ENCODE measurements at regions not wholly inside any gene's neighbourhood (a gene's known extent, or its start where the extent isn't known, plus 50 kb on each side); places are given as distances from the start of the nearest gene placed in this dataset.

GRCh38 chr11:106212081-106212480, 134.6 kb downstream of the AASDHPPT start:
- intact Hi-C loops (cut with micrococcal nuclease), result no loop called here

- intact Hi-C loops (cut with micrococcal nuclease), result no loop called here
Measured at GRCh38 chr11:106216281-106216680, 138.8 kb downstream of the AASDHPPT start.

DNA sequence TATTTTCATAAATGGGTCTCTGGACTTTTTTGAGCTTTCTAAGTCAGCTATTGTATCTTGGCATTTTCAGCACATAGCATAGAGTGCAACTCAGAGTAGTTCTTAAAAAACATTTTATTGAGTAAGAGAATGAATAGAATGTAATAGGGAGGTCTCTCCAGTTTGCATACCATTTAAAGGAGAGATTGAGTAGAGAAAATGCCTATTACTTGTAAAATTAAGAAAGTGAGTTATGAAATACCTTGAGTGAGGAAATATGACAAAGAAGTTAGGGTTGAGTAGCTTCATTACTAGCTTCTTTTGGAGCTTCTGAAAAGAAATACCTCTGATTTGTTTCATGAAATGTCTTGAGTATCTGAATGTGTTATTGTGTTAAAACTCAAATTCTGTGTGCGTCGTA, 140.0 kb downstream of the AASDHPPT start:
- intact Hi-C loops (cut with micrococcal nuclease), result no loop called here

GRCh38 chr11:106218106-106218505, 140.6 kb downstream of the AASDHPPT start:
- intact Hi-C loops (cut with micrococcal nuclease), result no loop called here

GRCh38 chr11:106222626-106223025, 145.2 kb downstream of the AASDHPPT start:
- intact Hi-C loops (cut with micrococcal nuclease), result no loop called here

DNA sequence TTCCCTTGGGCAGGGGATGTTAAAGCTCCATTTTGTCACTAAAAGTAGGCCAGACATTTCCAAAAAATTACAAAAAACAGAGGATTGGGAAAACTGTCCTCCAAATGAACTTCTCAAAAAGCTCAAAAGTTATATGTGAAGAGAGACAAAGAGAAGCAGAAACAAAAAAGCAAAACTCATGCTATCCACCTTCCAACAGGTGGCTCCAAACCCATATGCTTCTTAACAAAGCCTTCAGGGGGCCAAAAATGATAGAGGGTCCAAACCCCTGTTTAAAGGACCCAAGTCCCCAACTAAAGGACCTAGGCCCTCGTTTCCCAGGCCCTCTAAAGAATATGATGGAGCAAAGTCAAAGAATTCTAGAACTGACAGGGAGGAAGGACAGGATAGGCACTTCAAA, 146.7 kb downstream of the AASDHPPT start:
- intact Hi-C loops (cut with micrococcal nuclease), result no loop called here

GRCh38 chr11:106228996-106229395, 151.5 kb downstream of the AASDHPPT start:
- intact Hi-C loops (cut with micrococcal nuclease), result no loop called here

DNA sequence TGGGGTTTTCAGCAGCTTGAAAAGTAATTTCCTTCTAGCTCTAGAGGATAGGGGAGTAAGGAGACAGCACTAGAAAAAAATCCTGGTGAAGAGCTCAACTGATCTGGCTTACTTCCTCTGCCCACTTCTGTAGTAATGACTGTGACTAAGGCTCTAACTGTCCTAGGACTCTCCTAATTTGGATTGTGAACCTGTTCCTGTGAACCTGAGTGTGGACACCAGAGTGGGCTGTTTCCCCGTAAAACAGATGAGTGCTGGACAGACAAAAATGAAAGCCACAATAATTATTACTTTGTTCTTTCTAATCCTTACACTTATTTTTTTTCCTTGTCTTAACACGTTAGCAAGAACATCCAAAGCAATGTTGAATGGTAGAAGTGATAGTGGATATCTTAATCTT, 154.1 kb downstream of the AASDHPPT start:
- intact Hi-C loops (cut with micrococcal nuclease), result no loop called here

GRCh38 chr11:106233191-106233590, 155.7 kb downstream of the AASDHPPT start:
- intact Hi-C loops (cut with micrococcal nuclease), result no loop called here

GRCh38 chr11:106234794-106235193, 157.3 kb downstream of the AASDHPPT start:
- intact Hi-C loops (cut with micrococcal nuclease), result no loop called here

GRCh38 chr11:106236295-106236694, 158.8 kb downstream of the AASDHPPT start:
- intact Hi-C loops (cut with micrococcal nuclease), result no loop called here

DNA sequence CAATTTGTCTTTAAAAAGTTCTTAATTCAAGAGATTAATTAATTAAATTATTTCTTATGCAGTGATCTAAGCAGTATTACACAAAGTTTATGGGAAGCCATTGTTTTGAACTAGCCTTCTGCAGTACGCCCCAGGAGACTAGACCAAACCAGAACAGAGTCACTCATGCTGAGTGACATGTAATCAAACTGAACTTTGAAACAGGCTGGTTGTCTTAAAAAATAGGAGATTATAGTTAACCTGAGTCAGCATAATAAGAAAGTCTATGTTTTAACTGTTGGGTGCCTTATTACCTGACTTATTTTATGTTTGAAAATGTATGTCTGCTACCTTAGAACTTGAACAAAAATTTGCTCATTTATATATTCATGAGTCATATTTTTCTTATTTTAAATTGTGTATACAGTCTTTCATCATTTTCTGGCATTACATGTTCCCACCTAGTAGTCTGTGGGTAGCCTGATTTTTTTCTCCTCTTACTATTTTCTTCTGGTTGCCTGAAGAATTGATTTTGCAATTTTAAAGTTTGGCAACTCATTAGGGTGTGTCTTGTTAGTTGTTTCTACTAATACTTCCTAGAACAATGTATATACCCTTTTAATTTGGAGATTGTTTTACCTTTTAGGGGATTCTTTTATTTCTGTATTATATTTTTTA, 161.4 kb downstream of the AASDHPPT start:
- intact Hi-C loops (cut with micrococcal nuclease), result no loop called here

- intact Hi-C loops (cut with micrococcal nuclease), result no loop called here
Measured at GRCh38 chr11:106241601-106242257, 164.3 kb downstream of the AASDHPPT start.

DNA sequence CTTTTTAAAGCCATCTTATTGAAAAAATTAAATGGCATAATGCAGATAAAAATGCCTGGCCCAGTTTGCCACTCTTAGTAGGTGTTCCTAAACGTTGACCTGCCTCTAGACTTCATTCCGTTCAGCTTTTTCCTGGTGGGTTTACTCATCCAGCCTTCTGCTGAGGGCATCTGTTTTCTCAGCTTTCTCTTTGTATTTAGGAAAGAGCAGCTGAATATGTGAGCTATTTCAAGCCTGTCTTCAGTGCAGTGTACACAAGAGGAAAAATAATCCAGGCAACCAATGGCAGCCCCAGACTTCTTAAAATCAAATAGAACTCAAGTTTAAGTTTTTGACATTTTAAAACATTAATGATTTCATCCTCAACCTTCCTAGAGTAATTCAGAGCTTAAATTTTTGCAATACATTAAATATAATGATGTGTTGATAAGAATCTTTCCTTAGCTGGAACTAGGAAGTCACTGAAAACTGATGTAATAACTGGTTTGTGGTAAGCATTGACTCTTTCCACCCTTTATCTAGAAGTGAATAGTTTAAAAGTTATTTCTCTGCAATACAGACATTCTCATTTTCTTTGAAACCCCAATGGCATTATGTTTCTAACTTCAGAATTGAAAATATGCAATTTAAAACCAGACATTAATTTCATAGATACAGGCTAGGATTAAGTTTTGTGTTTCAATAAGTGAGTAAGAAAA, 165.4 kb downstream of the AASDHPPT start:
- intact Hi-C loops (cut with micrococcal nuclease), result no loop called here

- intact Hi-C loops (cut with micrococcal nuclease), result no loop called here
Measured at GRCh38 chr11:106246495-106246894, 169.0 kb downstream of the AASDHPPT start.

GRCh38 chr11:106249617-106250239, 172.3 kb downstream of the AASDHPPT start:
- intact Hi-C loops (cut with micrococcal nuclease), result no loop called here

DNA sequence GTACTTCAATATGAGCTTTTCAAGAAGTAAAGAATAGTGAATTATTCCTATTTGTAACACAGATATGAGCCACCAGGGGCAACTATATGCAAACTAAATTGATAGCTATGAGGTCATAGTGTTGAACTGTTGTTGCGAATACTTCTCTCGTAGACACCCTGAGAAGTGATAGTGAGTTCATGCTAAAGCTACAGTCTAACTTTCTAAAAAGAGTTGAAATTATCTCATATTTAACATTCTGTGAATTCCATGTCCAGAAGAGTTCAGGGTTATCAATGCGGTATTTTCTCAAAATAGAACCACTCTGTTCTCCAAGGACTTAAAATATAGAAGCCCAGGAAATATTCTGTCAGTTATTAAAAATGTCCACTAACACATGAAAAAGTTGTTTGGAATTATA, 185.4 kb downstream of the AASDHPPT start:
- intact Hi-C loops (cut with micrococcal nuclease), result no loop called here

- intact Hi-C loops (cut with micrococcal nuclease), result no loop called here
Measured at GRCh38 chr11:106263527-106263926, 186.1 kb downstream of the AASDHPPT start.

- intact Hi-C loops (cut with micrococcal nuclease), result no loop called here
Measured at GRCh38 chr11:106271086-106271485, 193.6 kb downstream of the AASDHPPT start.

- intact Hi-C loops (cut with micrococcal nuclease), result no loop called here
Measured at GRCh38 chr11:106271686-106272085, 194.2 kb downstream of the AASDHPPT start.

DNA sequence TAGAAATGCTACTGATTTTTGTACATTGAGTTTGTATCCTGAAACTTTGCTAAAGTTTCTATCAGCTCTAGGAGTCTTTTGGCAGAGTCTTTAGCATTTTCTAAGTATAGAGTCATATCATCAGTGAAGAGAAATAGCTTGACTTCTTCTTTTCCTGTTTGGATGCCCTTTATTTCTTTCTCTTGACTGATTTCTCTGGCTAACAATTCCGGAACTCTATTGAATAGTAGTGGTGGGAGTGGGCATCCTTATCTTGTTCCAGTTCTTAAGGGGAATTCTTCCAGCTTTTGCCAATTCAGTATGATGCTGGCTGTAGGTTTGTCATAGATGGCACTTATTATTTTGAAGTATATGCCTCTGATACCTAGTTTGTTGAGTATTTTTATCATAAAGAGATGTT, 197.7 kb downstream of the AASDHPPT start:
- intact Hi-C loops (cut with micrococcal nuclease), result no loop called here

- intact Hi-C loops (cut with micrococcal nuclease), result no loop called here
Measured at GRCh38 chr11:106276126-106276525, 198.7 kb downstream of the AASDHPPT start.

Data from T-helper 1 cell treated with Interleukin-12 subunit alpha and Interleukin-12 subunit beta and Interleukin-4 antibody, amounts not matched to agents 30 ng/mL and 1 ng/mL, for 36 hours (primary cell).